RWPE2 (cell line): ENCODE measurements at regions not wholly inside any gene's neighbourhood (a gene's known extent, or its start where the extent isn't known, plus 50 kb on each side); places are given as distances from the start of the nearest gene placed in this dataset.

Source experiments
- ATAC-seq: fragments of 200-7000 bp; cut with Tn5 transposase; 3 replicates; pipeline ENCODE4 v1.9.1; 2021; ENCODE audit warnings: low read depth
- DNase-seq: peaks from one replicate; pipeline ENCODE4 v3.0.0-alpha.2; 2020; ENCODE audit warnings: low spot score
- H3K27ac ChIP-seq: fragments of 450-650 bp; 2 replicates; pipeline ENCODE4 v1.5.1; 2017; ENCODE audit warnings: mild to moderate bottlenecking; ENCODE audit not compliant: poor library complexity, severe bottlenecking
- H3K27me3 ChIP-seq: fragments of 250-450 bp; sonication (Bioruptor Pico); 2 replicates; pipeline ENCODE4 v1.5.1; 2021; ENCODE audit warnings: mild to moderate bottlenecking, moderate library complexity; ENCODE audit not compliant: insufficient read depth, poor library complexity, severe bottlenecking
- H3K36me3 ChIP-seq: fragments of 250-450 bp; sonication (Bioruptor Pico); 2 replicates; pipeline ENCODE4 v1.5.1; 2020; ENCODE audit warnings: low read depth, mild to moderate bottlenecking, moderate library complexity
- H3K4me1 ChIP-seq: fragments of 250-450 bp; sonication (Bioruptor Pico); 2 replicates; pipeline ENCODE4 v1.5.1; 2021; ENCODE audit warnings: mild to moderate bottlenecking, moderate library complexity; ENCODE audit not compliant: insufficient read depth, poor library complexity, severe bottlenecking
- H3K4me3 ChIP-seq: fragments of 250-450 bp; sonication (Bioruptor Pico); 2 replicates; pipeline ENCODE4 v1.5.1; 2021; ENCODE audit warnings: mild to moderate bottlenecking, moderate library complexity; ENCODE audit not compliant: severe bottlenecking
- H3K9me3 ChIP-seq: fragments of 250-450 bp; sonication (Bioruptor Pico); 2 replicates; pipeline ENCODE4 v1.5.1; 2021; ENCODE audit warnings: mild to moderate bottlenecking, moderate library complexity; ENCODE audit not compliant: severe bottlenecking
- TF ChIP-seq, protein P1 (sequence below): fragments of 450-650 bp; IDR thresholded peaks from one replicate; pipeline ENCODE4 v1.5.1; 2017; ENCODE audit warnings: mild to moderate bottlenecking, moderate library complexity; ENCODE audit not compliant: poor library complexity, severe bottlenecking

GRCh38 chr4:81946996-81947395 lies 426.8 kb downstream of the HNRNPD start:
- H3K4me3 ChIP-seq: no peak overlapping the region
- no peaks in the 10 kb centered on the region for H3K4me1 ChIP-seq
- TF ChIP-seq, protein P1, sequence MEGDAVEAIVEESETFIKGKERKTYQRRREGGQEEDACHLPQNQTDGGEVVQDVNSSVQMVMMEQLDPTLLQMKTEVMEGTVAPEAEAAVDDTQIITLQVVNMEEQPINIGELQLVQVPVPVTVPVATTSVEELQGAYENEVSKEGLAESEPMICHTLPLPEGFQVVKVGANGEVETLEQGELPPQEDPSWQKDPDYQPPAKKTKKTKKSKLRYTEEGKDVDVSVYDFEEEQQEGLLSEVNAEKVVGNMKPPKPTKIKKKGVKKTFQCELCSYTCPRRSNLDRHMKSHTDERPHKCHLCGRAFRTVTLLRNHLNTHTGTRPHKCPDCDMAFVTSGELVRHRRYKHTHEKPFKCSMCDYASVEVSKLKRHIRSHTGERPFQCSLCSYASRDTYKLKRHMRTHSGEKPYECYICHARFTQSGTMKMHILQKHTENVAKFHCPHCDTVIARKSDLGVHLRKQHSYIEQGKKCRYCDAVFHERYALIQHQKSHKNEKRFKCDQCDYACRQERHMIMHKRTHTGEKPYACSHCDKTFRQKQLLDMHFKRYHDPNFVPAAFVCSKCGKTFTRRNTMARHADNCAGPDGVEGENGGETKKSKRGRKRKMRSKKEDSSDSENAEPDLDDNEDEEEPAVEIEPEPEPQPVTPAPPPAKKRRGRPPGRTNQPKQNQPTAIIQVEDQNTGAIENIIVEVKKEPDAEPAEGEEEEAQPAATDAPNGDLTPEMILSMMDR: no peak
- DNase-seq (no peak), ATAC-seq (no peak)
- H3K27ac ChIP-seq: no peak overlapping the region
- no peaks in the 10 kb centered on the region for H3K27me3 ChIP-seq
- H3K36me3 ChIP-seq: no peaks in the 10 kb centered on the region
- H3K9me3 ChIP-seq: no peaks in the 10 kb centered on the region

DNA sequence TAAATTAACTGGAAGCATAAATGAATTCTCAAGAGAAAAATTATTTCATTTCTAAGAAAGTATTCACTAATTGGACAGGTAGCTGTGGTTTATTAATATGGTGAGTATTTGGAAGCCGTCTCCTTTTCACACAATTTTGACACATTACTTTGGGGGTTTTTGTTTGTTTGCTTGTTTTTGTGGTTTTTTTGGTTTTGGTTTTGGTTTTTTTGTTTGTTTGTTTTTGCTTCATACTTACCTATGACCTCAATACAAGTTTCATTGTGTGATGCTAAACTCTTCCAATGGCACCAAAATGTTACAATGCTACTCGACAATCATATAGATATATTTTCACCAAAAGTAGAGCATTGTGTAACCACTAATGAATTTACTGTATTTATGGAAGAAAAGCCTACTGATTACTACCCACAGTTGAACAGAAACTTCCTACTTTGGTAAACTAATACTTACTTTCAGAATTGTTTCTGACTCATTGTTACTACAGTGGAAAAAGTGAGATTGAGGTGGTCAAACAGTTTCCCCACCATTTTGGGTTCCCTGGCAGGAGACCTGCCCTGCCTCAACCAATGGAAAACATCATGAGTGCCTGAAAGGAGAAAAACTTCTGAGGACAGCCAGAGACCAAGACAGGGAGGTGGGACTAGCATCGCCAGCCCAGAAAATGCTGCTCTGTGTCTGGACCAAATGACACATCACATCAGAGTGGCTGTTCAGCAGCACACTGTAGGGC lies 443.1 kb downstream of the HNRNPD start:
- H3K4me3 ChIP-seq: no peak overlapping the region
- no peaks in the 10 kb centered on the region for H3K36me3 ChIP-seq
- TF ChIP-seq, protein P1: no peak
- no peak for ATAC-seq
- H3K9me3 ChIP-seq: no peaks in the 10 kb centered on the region
- no peak overlapping the region for H3K27ac ChIP-seq
- no peaks in the 10 kb centered on the region for H3K27me3 ChIP-seq
- DNase-seq: no peak
- no peaks in the 10 kb centered on the region for H3K4me1 ChIP-seq

DNA sequence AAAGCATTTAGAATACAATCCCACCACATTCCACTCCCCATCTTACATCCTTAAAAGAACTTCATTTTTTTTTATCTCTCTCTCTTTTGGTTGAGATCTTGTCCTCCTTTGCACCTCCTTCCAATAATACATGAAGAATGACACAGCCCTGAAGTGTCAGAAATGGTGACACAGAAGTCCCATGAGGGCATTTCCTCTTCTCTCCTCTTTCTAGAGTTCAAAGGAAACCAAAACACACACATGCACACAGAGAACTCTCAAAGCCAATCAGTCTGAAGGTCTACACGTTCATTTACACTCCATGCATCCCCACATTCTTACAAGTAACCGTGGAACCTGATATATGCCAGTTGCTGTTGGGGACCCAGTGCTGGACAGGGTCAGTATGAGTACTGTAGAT lies 450.7 kb downstream of the HNRNPD start:
- DNase-seq (no peak), ATAC-seq (no peak)
- Histone ChIP-seq H3K9me3 (no peaks in the 10 kb centered on the region), H3K4me1 (no peaks in the 10 kb centered on the region), H3K27ac (no peak overlapping the region), H3K27me3 (no peaks in the 10 kb centered on the region), H3K4me3 (no peak overlapping the region), H3K36me3 (no peaks in the 10 kb centered on the region)
- TF ChIP-seq, protein P1: no peak

GRCh38 chr4:81922313-81922712 lies 450.6 kb upstream of the RASGEF1B start:
- no peak overlapping the region for H3K27ac ChIP-seq
- ATAC-seq: no peak
- no peaks in the 10 kb centered on the region for H3K36me3 ChIP-seq
- H3K9me3 ChIP-seq: no peaks in the 10 kb centered on the region
- DNase-seq: no peak
- H3K27me3 ChIP-seq: no peaks in the 10 kb centered on the region
- no peaks in the 10 kb centered on the region for H3K4me1 ChIP-seq
- no peak overlapping the region for H3K4me3 ChIP-seq
- TF ChIP-seq, protein P1: no peak

DNA sequence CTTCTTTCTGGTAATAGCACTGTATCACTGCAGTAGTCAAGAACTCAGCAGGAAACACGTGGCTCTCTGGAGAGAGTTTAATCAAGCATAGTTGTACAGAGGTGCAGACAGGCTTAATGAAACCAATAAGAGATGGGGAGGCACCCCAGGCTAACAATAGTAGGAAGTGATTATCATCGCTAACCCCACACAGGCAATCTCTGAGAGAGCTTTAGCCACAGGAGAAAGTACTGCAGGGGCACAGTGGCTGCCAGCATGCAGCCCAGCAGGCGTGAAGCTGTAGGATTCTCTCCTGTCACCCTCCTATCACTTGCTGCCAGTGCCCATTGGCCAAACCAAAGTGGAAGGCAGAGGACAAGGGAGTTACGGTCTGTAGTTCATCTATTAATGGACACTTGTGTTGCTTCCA lies 450.0 kb upstream of the RASGEF1B start:
- H3K9me3 ChIP-seq: no peaks in the 10 kb centered on the region
- DNase-seq (no peak), ATAC-seq (no peak)
- H3K4me3 ChIP-seq: no peak overlapping the region
- H3K36me3 ChIP-seq: no peaks in the 10 kb centered on the region
- TF ChIP-seq, protein P1: no peak
- H3K27ac ChIP-seq: no peak overlapping the region
- no peaks in the 10 kb centered on the region for H3K27me3 ChIP-seq
- no peaks in the 10 kb centered on the region for H3K4me1 ChIP-seq
